BJ (cell line): ENCODE measurements at regions not wholly inside any gene's neighbourhood (a gene's known extent, or its start where the extent isn't known, plus 50 kb on each side); places are given as distances from the start of the nearest gene placed in this dataset.

Source experiments
- CTCF ChIA-PET: fragments of 350-600 bp; formaldehyde crosslinking; extraction: SDS; loops from one replicate; lab custom pipeline; 2021; ENCODE audit warnings: antibody characterized with exemption, inconsistent platforms; lab: Yijun Ruan, JAX
- POLR2A ChIA-PET: fragments of 300-600 bp; sonication (Branson Sonifier 250); formaldehyde crosslinking; extraction: SDS; loops from one replicate; lab custom pipeline; 2021; ENCODE audit warnings: antibody characterized with exemption; lab: Charles Lee
- DNase-seq: peaks from one replicate; pipeline ENCODE4 v3.0.0-alpha.2; 2011; ENCODE audit warnings: low read depth
- H3K27me3 ChIP-seq: 2 replicates; pipeline ENCODE4 v1.6.0; 2011; ENCODE audit warnings: low read length; ENCODE audit not compliant: control insufficient read depth, insufficient read depth
- H3K36me3 ChIP-seq: 2 replicates; pipeline ENCODE4 v1.5.1; 2011; ENCODE audit warnings: low read length; ENCODE audit not compliant: control insufficient read depth, insufficient read depth
- H3K4me3 ChIP-seq: 2 replicates; pipeline ENCODE4 v1.5.1; 2011; ENCODE audit warnings: low read depth, mild to moderate bottlenecking, control low read depth, low read length
- TF ChIP-seq, protein P1 (sequence below): IDR thresholded peaks from 2 replicates; pipeline ENCODE4 v1.5.1; 2011; ENCODE audit warnings: low read depth, mild to moderate bottlenecking, control low read depth, inconsistent platforms, low read length, moderate library complexity; ENCODE audit not compliant: insufficient read depth

GRCh38 chr2:12097859-12098258 is 351.4 kb downstream of the LPIN1 start:
- TF ChIP-seq, protein P1, sequence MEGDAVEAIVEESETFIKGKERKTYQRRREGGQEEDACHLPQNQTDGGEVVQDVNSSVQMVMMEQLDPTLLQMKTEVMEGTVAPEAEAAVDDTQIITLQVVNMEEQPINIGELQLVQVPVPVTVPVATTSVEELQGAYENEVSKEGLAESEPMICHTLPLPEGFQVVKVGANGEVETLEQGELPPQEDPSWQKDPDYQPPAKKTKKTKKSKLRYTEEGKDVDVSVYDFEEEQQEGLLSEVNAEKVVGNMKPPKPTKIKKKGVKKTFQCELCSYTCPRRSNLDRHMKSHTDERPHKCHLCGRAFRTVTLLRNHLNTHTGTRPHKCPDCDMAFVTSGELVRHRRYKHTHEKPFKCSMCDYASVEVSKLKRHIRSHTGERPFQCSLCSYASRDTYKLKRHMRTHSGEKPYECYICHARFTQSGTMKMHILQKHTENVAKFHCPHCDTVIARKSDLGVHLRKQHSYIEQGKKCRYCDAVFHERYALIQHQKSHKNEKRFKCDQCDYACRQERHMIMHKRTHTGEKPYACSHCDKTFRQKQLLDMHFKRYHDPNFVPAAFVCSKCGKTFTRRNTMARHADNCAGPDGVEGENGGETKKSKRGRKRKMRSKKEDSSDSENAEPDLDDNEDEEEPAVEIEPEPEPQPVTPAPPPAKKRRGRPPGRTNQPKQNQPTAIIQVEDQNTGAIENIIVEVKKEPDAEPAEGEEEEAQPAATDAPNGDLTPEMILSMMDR: no peak
- DNase-seq: no peak
- Histone ChIP-seq H3K4me3 (no peak overlapping the region), H3K36me3 (no peaks in the 10 kb centered on the region), H3K27me3 (no peaks in the 10 kb centered on the region; the same call in 1 of the 2 replicates)
- CTCF ChIA-PET: no interaction called here
- POLR2A ChIA-PET: no interaction called here

DNA sequence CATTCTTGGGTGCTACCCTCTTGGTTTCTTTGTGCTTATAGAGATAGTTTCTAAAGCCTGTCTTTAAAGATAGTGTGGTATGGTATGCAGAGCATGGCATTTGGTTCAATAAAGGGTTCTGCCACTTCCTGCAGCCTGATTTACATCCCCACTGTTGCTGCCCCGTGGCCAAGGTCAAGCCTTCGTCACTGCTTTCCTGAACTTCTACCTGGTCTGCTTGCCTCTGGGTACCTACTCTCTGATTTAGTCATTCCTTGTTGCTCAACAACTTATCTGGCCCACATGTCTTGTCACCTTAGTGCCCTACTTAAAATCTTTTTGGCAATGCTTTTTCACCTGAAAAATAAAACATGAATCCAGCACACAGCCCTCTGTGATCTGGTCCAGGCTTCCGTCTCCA is 352.9 kb downstream of the LPIN1 start:
- DNase-seq: no peak
- H3K27me3 ChIP-seq: no peaks in the 10 kb centered on the region
- CTCF ChIA-PET: no interaction called here
- no peaks in the 10 kb centered on the region for H3K36me3 ChIP-seq
- H3K4me3 ChIP-seq: no peak overlapping the region
- POLR2A ChIA-PET: no interaction called here
- TF ChIP-seq, protein P1: no peak

DNA sequence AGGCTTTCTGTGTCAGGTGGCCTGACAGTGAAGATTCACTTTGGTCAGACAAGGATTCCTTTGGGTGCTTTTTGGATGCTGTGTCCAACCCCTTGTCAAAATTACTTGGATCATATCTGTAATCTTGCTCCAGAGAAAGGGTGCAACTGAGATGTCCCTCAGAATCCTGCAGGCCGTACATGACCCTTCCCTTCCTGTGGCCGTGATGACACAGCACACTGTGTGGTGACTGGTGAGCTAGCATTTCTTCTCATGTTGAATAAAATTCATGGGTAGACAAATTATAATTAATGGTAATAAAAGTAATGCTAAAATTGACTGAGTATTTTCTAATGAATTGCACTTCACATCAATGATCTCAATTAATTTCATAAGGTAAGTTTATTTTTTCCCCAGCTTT is 356.2 kb downstream of the LPIN1 start:
- Histone ChIP-seq H3K36me3 (no peaks in the 10 kb centered on the region), H3K4me3 (no peak overlapping the region), H3K27me3 (no peaks in the 10 kb centered on the region)
- no peak for DNase-seq
- ChIA-PET POLR2A (no interaction called here), CTCF (no interaction called here)
- TF ChIP-seq, protein P1: no peak

GRCh38 chr2:12105180-12105579 is 358.7 kb downstream of the LPIN1 start:
- POLR2A ChIA-PET: no interaction called here
- no peak overlapping the region for H3K4me3 ChIP-seq

DNA sequence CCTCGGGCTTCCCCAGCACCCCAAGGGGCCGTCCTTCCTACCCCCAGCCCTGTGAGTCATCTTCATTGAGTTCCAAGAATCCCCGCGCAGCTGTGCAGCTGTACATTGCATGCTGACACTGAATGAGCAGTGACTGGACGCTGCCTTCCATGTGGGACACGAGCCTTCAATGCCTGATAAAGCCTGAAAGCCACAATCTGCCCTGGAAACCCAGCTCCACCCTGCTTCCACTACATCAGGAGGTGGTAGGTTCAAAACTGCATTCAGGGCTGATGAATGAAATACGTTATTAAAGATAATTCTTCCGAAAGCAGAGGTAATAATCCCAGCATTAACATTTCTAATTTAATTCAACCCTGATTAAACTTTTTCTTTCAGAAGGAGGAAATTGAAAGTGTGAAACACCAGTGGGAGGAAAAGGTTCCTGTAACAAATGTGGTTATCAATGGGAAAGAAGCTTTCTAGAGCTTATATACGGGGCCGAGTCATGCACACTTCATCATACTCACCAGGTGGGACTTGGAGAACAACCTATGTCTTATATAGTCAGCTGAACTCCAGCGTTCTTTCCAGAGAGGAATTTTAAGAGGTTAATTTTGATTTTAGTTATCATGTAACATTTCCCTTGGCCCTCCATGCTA is 360.1 kb downstream of the LPIN1 start:
- ChIA-PET CTCF (interaction anchor here (1.6 kb wide), 1 partner anchor 13 kb away, joined by 6 read pairs; no protein-coding TSS in a partner anchor), POLR2A (interaction anchor here (0.6 kb wide), 2 partner anchors 229 to 332 kb away, joined by 3 to 10 read pairs; no protein-coding TSS in a partner anchor)
- Histone ChIP-seq H3K36me3 (no peaks in the 10 kb centered on the region), H3K27me3 (no peaks in the 10 kb centered on the region), H3K4me3 (no peak overlapping the region)
- peak; percentile 86 for DNase-seq
- TF ChIP-seq, protein P1: no peak

More at GRCh38 chr2:12105180-12105579, 358.7 kb downstream of the LPIN1 start:
- Histone ChIP-seq H3K36me3 (no peaks in the 10 kb centered on the region), H3K27me3 (no peaks in the 10 kb centered on the region)
- no peak for DNase-seq
- TF ChIP-seq, protein P1: no peak
- CTCF ChIA-PET: no interaction called here
